H9 (cell line): ENCODE measurements at regions not wholly inside any gene's neighbourhood (a gene's known extent, or its start where the extent isn't known, plus 50 kb on each side); places are given as distances from the start of the nearest gene placed in this dataset.

ENCODE experiments used
- DNase-seq: peaks from one replicate; pipeline ENCODE4 v3.0.0-alpha.2; 2017
- H2AFZ ChIP-seq: one replicate; pipeline ENCODE4 v1.6.1; 2013; ENCODE audit warnings: mild to moderate bottlenecking, low read length, control low read depth, moderate library complexity
- H2AK5ac ChIP-seq: 2 replicates; pipeline ENCODE4 v1.6.1; 2013; ENCODE audit warnings: low read length, control low read depth, mixed read lengths; ENCODE audit not compliant: insufficient read length
- H2BK120ac ChIP-seq: one replicate; pipeline ENCODE4 v1.6.1; 2013; ENCODE audit warnings: low read depth, mild to moderate bottlenecking, low read length, control low read depth, inconsistent platforms; ENCODE audit not compliant: poor library complexity, severe bottlenecking
- H2BK12ac ChIP-seq: 2 replicates; pipeline ENCODE4 v1.6.1; 2013; ENCODE audit warnings: low read length, control low read depth, mixed read lengths, low read depth; ENCODE audit not compliant: insufficient read length
- H2BK15ac ChIP-seq: 2 replicates; pipeline ENCODE4 v1.6.1; 2013; ENCODE audit warnings: low read depth, low read length, control low read depth
- H2BK20ac ChIP-seq: one replicate; pipeline ENCODE4 v1.6.1; 2013; ENCODE audit warnings: low read depth, mild to moderate bottlenecking, low read length, control low read depth, inconsistent platforms; ENCODE audit not compliant: poor library complexity, severe bottlenecking
- H2BK5ac ChIP-seq: 2 replicates; pipeline ENCODE4 v1.6.1; 2013; ENCODE audit warnings: low read length, control low read depth, mixed read lengths; ENCODE audit not compliant: insufficient read length
- H3K14ac ChIP-seq: 2 replicates; pipeline ENCODE4 v1.6.1; 2013; ENCODE audit warnings: low read length, control low read depth; ENCODE audit not compliant: insufficient read depth
- H3K18ac ChIP-seq: 2 replicates; pipeline ENCODE4 v1.6.1; 2013; ENCODE audit warnings: low read depth, mild to moderate bottlenecking, mixed read lengths, low read length, control low read depth; ENCODE audit not compliant: insufficient read length
- H3K23ac ChIP-seq: 2 replicates; pipeline ENCODE4 v1.6.1; 2013; ENCODE audit warnings: low read length, control low read depth, mixed read lengths, low read depth; ENCODE audit not compliant: insufficient read length
- H3K23me2 ChIP-seq: 2 replicates; pipeline ENCODE4 v1.6.1; 2013; ENCODE audit warnings: low read depth, mild to moderate bottlenecking, mixed read lengths, low read length, control low read depth; ENCODE audit not compliant: insufficient read length, poor library complexity, severe bottlenecking
- H3K27ac ChIP-seq: 2 replicates; pipeline ENCODE4 v1.5.1; 2013; ENCODE audit warnings: low read length, control low read depth, mixed read lengths, low read depth; ENCODE audit not compliant: insufficient read length
- H3K27me3 ChIP-seq: 2 replicates; pipeline ENCODE4 v1.6.1; 2013; ENCODE audit warnings: low read length, control low read depth, inconsistent platforms; ENCODE audit not compliant: insufficient read depth
- H3K4ac ChIP-seq: 2 replicates; pipeline ENCODE4 v1.6.1; 2013; ENCODE audit warnings: low read depth, mild to moderate bottlenecking, control low read depth, inconsistent platforms, low read length, moderate library complexity
- H3K4me1 ChIP-seq: 2 replicates; pipeline ENCODE4 v1.6.1; 2013; ENCODE audit warnings: low read length, control low read depth, inconsistent platforms; ENCODE audit not compliant: insufficient read depth
- H3K4me2 ChIP-seq: 2 replicates; pipeline ENCODE4 v1.6.1; 2013; ENCODE audit warnings: low read length, control low read depth, mixed read lengths; ENCODE audit not compliant: insufficient read length, insufficient read depth
- H3K56ac ChIP-seq: 2 replicates; pipeline ENCODE4 v1.6.1; 2013; ENCODE audit warnings: low read depth, mild to moderate bottlenecking, mixed read lengths, low read length, control low read depth; ENCODE audit not compliant: insufficient read length
- H3K79me1 ChIP-seq: 2 replicates; pipeline ENCODE4 v1.6.1; 2013; ENCODE audit warnings: low read depth, mild to moderate bottlenecking, moderate library complexity, low read length, control low read depth, inconsistent platforms; ENCODE audit not compliant: insufficient read depth, poor library complexity, severe bottlenecking
- H3K79me2 ChIP-seq: 2 replicates; pipeline ENCODE4 v1.6.1; 2013; ENCODE audit warnings: low read length, control low read depth, inconsistent platforms; ENCODE audit not compliant: insufficient read depth
- H3K9ac ChIP-seq: 2 replicates; pipeline ENCODE4 v1.6.1; 2013; ENCODE audit warnings: low read length, control low read depth, mixed read lengths; ENCODE audit not compliant: insufficient read length; ENCODE audit errors: extremely low read depth
- H3K9me3 ChIP-seq: one replicate; pipeline ENCODE4 v1.6.1; 2013; ENCODE audit warnings: low read depth, low read length, inconsistent platforms; ENCODE audit not compliant: control insufficient read depth
- H3T11ph ChIP-seq: one replicate; pipeline ENCODE4 v1.6.1; 2013; ENCODE audit warnings: mild to moderate bottlenecking, low read length, control low read depth, inconsistent platforms
- H4K20me1 ChIP-seq: one replicate; pipeline ENCODE4 v1.6.1; 2013; ENCODE audit not compliant: control insufficient read depth, insufficient read length, insufficient read depth
- H4K5ac ChIP-seq: 2 replicates; pipeline ENCODE4 v1.6.1; 2013; ENCODE audit warnings: low read depth, mild to moderate bottlenecking, mixed read lengths, low read length, control low read depth; ENCODE audit not compliant: insufficient read length
- H4K8ac ChIP-seq: replicated peaks from 2 replicates; pipeline ENCODE4 v1.6.1; 2013; ENCODE audit warnings: low read length, control low read depth, mixed read lengths, low read depth; ENCODE audit not compliant: insufficient read length
- H4K91ac ChIP-seq: 2 replicates; pipeline ENCODE4 v1.6.1; 2013; ENCODE audit warnings: low read depth, mild to moderate bottlenecking, moderate library complexity, mixed read lengths, low read length, control low read depth; ENCODE audit not compliant: insufficient read length
- H3K27ac Mint-ChIP-seq, 3 experiments: 2 replicates in 2 of 3; 3 replicates in 1 of 3; pipeline ENCODE4 v1.8.0; 2020 to 2021; ENCODE audit warnings: mixed read lengths in 3 of 3, mild to moderate bottlenecking in 1 of 3, moderate library complexity in 1 of 3
- H3K27me3 Mint-ChIP-seq: 2 replicates; pipeline ENCODE4 v1.8.0; 2021; ENCODE audit warnings: low read depth, mild to moderate bottlenecking, moderate library complexity, mixed read lengths
- H3K36me3 Mint-ChIP-seq, 3 experiments: 2 replicates in 2 of 3; 3 replicates in 1 of 3; pipeline ENCODE4 v1.8.0; 2020 to 2021; ENCODE audit warnings: low read depth in 3 of 3, mixed read lengths in 3 of 3; ENCODE audit not compliant: insufficient read depth in 1 of 3
- H3K4me1 Mint-ChIP-seq, 2 experiments: 2 replicates each; pipeline ENCODE4 v1.8.0; 2020; ENCODE audit warnings: mixed read lengths in 2 of 2
- H3K4me3 Mint-ChIP-seq, 2 experiments: 2 replicates in 1 of 2; 3 replicates in 1 of 2; pipeline ENCODE4 v1.8.0; 2020 to 2021; ENCODE audit warnings: mild to moderate bottlenecking in 2 of 2, mixed read lengths in 2 of 2, moderate library complexity in 1 of 2
- H3K9me3 Mint-ChIP-seq, 2 experiments: 2 replicates in 1 of 2; 3 replicates in 1 of 2; pipeline ENCODE4 v1.8.0; 2020; ENCODE audit warnings: mild to moderate bottlenecking in 2 of 2, mixed read lengths in 2 of 2, moderate library complexity in 1 of 2
- WGBS: extraction: QIAGEN DNeasy Blood & Tissue Kit; methylation state at CpG from one replicate; pipeline ENCODE4 v1.1.7; 2013; ENCODE audit warnings: missing lambda C conversion rate, low lambda C conversion rate, mixed read lengths; ENCODE audit not compliant: insufficient read length; ENCODE audit errors: extremely low coverage; 5-methylcytosine and 5-hydroxymethylcytosine counted together
- TF ChIP-seq, protein P1 (sequence below): fragments of 200-600 bp; sonication (generic); conservative IDR thresholded peaks from 3 replicates; pipeline ENCODE4 v1.8.0; 2021; ENCODE audit warnings: antibody characterized with exemption, mild to moderate bottlenecking

- no peak for DNase-seq
- H3K27ac Mint-ChIP-seq = no peak overlapping the region
- no CpG with 5 or more reads among the region's 2 CpGs for WGBS
- Histone ChIP-seq H4K8ac (no peak overlapping the region), H4K5ac (no peak overlapping the region), H3K27ac (no peak overlapping the region), H3K23ac (no peak overlapping the region), H3T11ph (no peak overlapping the region), H2BK20ac (no peak overlapping the region), H4K91ac (no peak overlapping the region), H3K23me2 (no peaks in the 10 kb centered on the region), H2AFZ (no peak overlapping the region), H3K14ac (no peak overlapping the region), H2BK5ac (no peak overlapping the region), H3K4me2 (no peak overlapping the region), H3K56ac (no peak overlapping the region), H4K20me1 (no peaks in the 10 kb centered on the region), H3K27me3 (no peaks in the 10 kb centered on the region), H3K79me1 (no peaks in the 10 kb centered on the region), H3K9ac (no peak overlapping the region), H3K18ac (no peak overlapping the region), H3K79me2 (no peaks in the 10 kb centered on the region), H3K4ac (no peak overlapping the region), H3K4me1 (no peaks in the 10 kb centered on the region), H2BK15ac (no peak overlapping the region), H3K9me3 (no peaks in the 10 kb centered on the region), H2BK12ac (no peak overlapping the region), H2AK5ac (no peak overlapping the region), H2BK120ac (no peak overlapping the region)
- TF ChIP-seq, protein P1, sequence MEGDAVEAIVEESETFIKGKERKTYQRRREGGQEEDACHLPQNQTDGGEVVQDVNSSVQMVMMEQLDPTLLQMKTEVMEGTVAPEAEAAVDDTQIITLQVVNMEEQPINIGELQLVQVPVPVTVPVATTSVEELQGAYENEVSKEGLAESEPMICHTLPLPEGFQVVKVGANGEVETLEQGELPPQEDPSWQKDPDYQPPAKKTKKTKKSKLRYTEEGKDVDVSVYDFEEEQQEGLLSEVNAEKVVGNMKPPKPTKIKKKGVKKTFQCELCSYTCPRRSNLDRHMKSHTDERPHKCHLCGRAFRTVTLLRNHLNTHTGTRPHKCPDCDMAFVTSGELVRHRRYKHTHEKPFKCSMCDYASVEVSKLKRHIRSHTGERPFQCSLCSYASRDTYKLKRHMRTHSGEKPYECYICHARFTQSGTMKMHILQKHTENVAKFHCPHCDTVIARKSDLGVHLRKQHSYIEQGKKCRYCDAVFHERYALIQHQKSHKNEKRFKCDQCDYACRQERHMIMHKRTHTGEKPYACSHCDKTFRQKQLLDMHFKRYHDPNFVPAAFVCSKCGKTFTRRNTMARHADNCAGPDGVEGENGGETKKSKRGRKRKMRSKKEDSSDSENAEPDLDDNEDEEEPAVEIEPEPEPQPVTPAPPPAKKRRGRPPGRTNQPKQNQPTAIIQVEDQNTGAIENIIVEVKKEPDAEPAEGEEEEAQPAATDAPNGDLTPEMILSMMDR = no peak
- H3K4me1 Mint-ChIP-seq = no peaks in the 10 kb centered on the region
- no peaks in the 10 kb centered on the region for H3K27me3 Mint-ChIP-seq
- peaks cover 10 to 17% (median 10%) of the 10 kb centered on the region in 3 experiments for H3K36me3 Mint-ChIP-seq
- no peak overlapping the region for H3K4me3 Mint-ChIP-seq
- peaks cover 19% of the 10 kb centered on the region in 2 experiments for H3K9me3 Mint-ChIP-seq
Observed at GRCh38 chr4:30427932-30428331, 292.2 kb upstream of the PCDH7 start.
